H1 (cell line): ENCODE measurements at regions not wholly inside any gene's neighbourhood (a gene's known extent, or its start where the extent isn't known, plus 50 kb on each side); places are given as distances from the start of the nearest gene placed in this dataset.

Source experiments
- SAP30 ChIP-seq: fragments of 300-600 bp; sonication (generic); IDR thresholded peaks from 2 replicates; pipeline ENCODE4 v1.7.1; 2012; ENCODE audit warnings: low read length, moderate library complexity, mild to moderate bottlenecking, inconsistent platforms; ENCODE audit not compliant: insufficient read depth, insufficient replicate concordance
- ZNF274 ChIP-seq: IDR thresholded peaks from 2 replicates; pipeline ENCODE4 v1.7.0; 2012; ENCODE audit warnings: low read length, borderline replicate concordance; ENCODE audit errors: extremely low read depth
- TF ChIP-seq, protein P1 (sequence below), 3 experiments: IDR thresholded peaks; 1 replicate in 2 of 3; 2 replicates in 1 of 3; pipeline versions ENCODE4 v1.5.1 to v1.6.1; 2011; ENCODE audit warnings: low read length in 3 of 3, mild to moderate bottlenecking in 3 of 3, inconsistent platforms in 2 of 3, low read depth in 1 of 3, moderate library complexity in 1 of 3; ENCODE audit not compliant: insufficient read depth in 1 of 3; ENCODE audit errors: control extremely low read depth in 1 of 3

DNA sequence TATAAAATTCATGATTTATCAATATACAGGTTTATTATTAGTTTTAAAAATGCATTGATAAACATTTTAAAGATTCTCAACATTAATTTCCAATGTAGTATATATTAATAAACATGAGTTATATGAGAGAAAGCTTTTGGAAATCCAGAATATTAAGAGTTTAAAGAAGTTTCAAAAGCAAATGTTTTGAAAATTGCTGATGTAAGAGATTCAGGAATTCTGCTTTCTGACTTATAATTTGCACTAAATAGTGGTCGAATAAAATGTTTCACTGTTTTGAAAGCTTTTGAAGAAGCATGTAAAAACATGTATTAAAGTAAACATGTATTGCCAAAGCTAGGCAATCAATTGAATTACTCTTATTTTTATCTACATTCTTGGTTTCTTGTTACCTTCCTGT is 151.2 kb upstream of the CXorf51B start:
- TF ChIP-seq SAP30 (no peak), ZNF274 (no peak)
- TF ChIP-seq, protein P1, sequence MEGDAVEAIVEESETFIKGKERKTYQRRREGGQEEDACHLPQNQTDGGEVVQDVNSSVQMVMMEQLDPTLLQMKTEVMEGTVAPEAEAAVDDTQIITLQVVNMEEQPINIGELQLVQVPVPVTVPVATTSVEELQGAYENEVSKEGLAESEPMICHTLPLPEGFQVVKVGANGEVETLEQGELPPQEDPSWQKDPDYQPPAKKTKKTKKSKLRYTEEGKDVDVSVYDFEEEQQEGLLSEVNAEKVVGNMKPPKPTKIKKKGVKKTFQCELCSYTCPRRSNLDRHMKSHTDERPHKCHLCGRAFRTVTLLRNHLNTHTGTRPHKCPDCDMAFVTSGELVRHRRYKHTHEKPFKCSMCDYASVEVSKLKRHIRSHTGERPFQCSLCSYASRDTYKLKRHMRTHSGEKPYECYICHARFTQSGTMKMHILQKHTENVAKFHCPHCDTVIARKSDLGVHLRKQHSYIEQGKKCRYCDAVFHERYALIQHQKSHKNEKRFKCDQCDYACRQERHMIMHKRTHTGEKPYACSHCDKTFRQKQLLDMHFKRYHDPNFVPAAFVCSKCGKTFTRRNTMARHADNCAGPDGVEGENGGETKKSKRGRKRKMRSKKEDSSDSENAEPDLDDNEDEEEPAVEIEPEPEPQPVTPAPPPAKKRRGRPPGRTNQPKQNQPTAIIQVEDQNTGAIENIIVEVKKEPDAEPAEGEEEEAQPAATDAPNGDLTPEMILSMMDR (IDR thresholded peaks at IDR 0.05; ENCODE audit: control extremely low read depth in 1 of 3, insufficient read depth in 1 of 3, low read depth in 1 of 3, low read length in 3 of 3): no peak
